Karpas-422 (cell line): ENCODE measurements at regions not wholly inside any gene's neighbourhood (a gene's known extent, or its start where the extent isn't known, plus 50 kb on each side); places are given as distances from the start of the nearest gene placed in this dataset.

Experiments
- DNase-seq: peaks from one replicate; pipeline ENCODE4 v3.0.0-alpha.2; 2015
- H2AFZ ChIP-seq: fragments of 200-600 bp; sonication (generic); 2 replicates; pipeline ENCODE4 v1.6.1; 2014; ENCODE audit warnings: antibody characterized with exemption, low read length, mixed read lengths
- H3K27ac ChIP-seq: fragments of 200-600 bp; sonication (generic); 2 replicates; pipeline ENCODE4 v1.5.1; 2014; ENCODE audit warnings: mild to moderate bottlenecking, low read length, moderate library complexity
- H3K27me3 ChIP-seq: fragments of 200-600 bp; sonication (generic); 2 replicates; pipeline ENCODE4 v1.6.1; 2014; ENCODE audit warnings: low read length, mixed read lengths
- H3K36me3 ChIP-seq: fragments of 200-600 bp; sonication (generic); 2 replicates; pipeline ENCODE4 v1.6.1; 2014; ENCODE audit warnings: low read length, mixed read lengths; ENCODE audit not compliant: insufficient read depth
- H3K4me1 ChIP-seq: fragments of 200-600 bp; sonication (generic); 2 replicates; pipeline ENCODE4 v1.6.1; 2014; ENCODE audit warnings: mild to moderate bottlenecking, low read length, mixed read lengths
- H3K4me2 ChIP-seq: fragments of 200-600 bp; sonication (generic); 2 replicates; pipeline ENCODE4 v1.6.1; 2014; ENCODE audit warnings: low read length, low read depth, mild to moderate bottlenecking; ENCODE audit not compliant: poor library complexity, severe bottlenecking
- H3K4me3 ChIP-seq: fragments of 200-600 bp; sonication (generic); 2 replicates; pipeline ENCODE4 v1.5.1; 2014; ENCODE audit warnings: mild to moderate bottlenecking, antibody characterized with exemption, low read length, mixed read lengths
- H3K79me2 ChIP-seq: fragments of 200-600 bp; sonication (generic); 2 replicates; pipeline ENCODE4 v1.6.1; 2014; ENCODE audit warnings: mild to moderate bottlenecking, low read length, mixed read lengths
- H3K9ac ChIP-seq: fragments of 200-600 bp; sonication (generic); 2 replicates; pipeline ENCODE4 v1.6.0; 2014; ENCODE audit warnings: low read length
- H3K9me2 ChIP-seq: fragments of 200-600 bp; sonication (generic), shearing (Covaris generic); replicated peaks from 2 replicates; pipeline ENCODE4 v1.6.0; 2014; ENCODE audit warnings: mild to moderate bottlenecking, low read length, moderate library complexity; ENCODE audit not compliant: insufficient read depth
- H3K9me3 ChIP-seq: fragments of 300-700, 200-600 bp; sonication (generic); 2 replicates; pipeline ENCODE4 v1.6.1; 2014; ENCODE audit warnings: low read length, mixed read lengths
- H4K20me1 ChIP-seq: fragments of 200-600 bp; sonication (generic); 2 replicates; pipeline ENCODE4 v1.6.1; 2014; ENCODE audit warnings: mild to moderate bottlenecking, antibody characterized with exemption, low read length, low read depth; ENCODE audit not compliant: insufficient read depth

- Histone ChIP-seq H3K4me2 (no peak overlapping the region), H3K4me3 (no peak overlapping the region)
Observed at GRCh38 chr10:61356354-61356753, 96.8 kb downstream of the TMEM26 start.

DNA sequence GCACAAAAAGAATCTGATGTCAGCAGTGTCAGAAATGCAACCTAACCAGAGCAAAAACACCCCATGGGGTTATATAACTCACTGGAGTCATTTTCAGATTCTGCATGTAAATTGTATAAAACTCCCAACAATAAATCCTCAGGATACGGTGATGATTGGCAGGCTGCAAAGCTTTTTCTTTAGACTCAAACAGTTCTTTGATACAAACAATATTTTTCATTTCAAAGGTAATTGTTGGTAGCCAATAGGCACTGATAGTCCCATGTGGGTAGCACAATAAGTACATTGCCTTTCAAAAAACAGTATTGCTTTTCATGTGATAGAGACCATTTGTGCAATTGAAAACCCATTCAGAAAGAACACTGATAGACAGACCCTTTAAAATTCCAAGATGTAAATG is 98.0 kb downstream of the TMEM26 start:
- no peak overlapping the region for H3K4me2 ChIP-seq
- H3K9ac ChIP-seq: no peak overlapping the region
- no peak overlapping the region for H3K4me3 ChIP-seq
- H3K79me2 ChIP-seq: no peaks in the 10 kb centered on the region
- no peaks in the 10 kb centered on the region for H3K9me2 ChIP-seq
- H3K36me3 ChIP-seq: no peaks in the 10 kb centered on the region
- H3K27ac ChIP-seq: no peak overlapping the region
- no peak for DNase-seq
- H4K20me1 ChIP-seq: no peaks in the 10 kb centered on the region
- H3K4me1 ChIP-seq: no peaks in the 10 kb centered on the region
- no peaks in the 10 kb centered on the region for H3K9me3 ChIP-seq
- no peaks in the 10 kb centered on the region for H3K27me3 ChIP-seq
- H2AFZ ChIP-seq: no peak overlapping the region

More at GRCh38 chr10:61356354-61356753, 96.8 kb downstream of the TMEM26 start:
- no peaks in the 10 kb centered on the region for H3K79me2 ChIP-seq
- no peak overlapping the region for H2AFZ ChIP-seq
- no peak overlapping the region for H3K9ac ChIP-seq
- no peaks in the 10 kb centered on the region for H4K20me1 ChIP-seq
- H3K27me3 ChIP-seq: no peaks in the 10 kb centered on the region
- no peaks in the 10 kb centered on the region for H3K4me1 ChIP-seq
- H3K27ac ChIP-seq: no peak overlapping the region
- H3K9me3 ChIP-seq: no peaks in the 10 kb centered on the region
- H3K36me3 ChIP-seq: no peaks in the 10 kb centered on the region
- DNase-seq: no peak
- H3K9me2 ChIP-seq: no peaks in the 10 kb centered on the region

DNA sequence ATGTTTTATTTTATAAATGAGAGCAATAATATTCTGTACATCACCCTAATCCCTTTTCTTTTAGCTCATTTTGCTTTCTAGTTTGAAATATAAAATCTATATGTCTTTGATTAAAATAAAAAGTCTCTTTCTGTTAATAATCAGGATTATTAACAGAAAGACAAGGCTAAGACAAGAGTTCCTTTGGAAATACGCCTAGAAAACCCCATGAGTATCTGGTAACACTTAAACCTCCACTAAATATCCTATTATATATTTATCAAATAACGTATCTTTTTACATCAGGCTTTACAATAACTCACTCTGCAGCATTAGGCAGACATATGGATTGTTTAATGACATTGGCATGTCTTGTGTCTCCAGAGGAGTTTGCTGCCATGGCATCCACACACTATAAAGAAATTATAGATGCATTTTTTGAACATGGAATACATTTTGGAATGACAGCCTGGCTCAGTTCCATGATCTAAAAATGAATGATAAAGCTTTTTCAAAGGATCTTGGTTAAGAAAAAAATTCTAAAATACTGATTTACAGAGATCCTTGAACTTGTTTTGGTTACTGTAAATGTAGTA is 98.7 kb downstream of the TMEM26 start:
- Histone ChIP-seq H4K20me1 (no peaks in the 10 kb centered on the region), H3K4me1 (no peaks in the 10 kb centered on the region), H3K27me3 (no peaks in the 10 kb centered on the region), H3K79me2 (no peaks in the 10 kb centered on the region), H3K9me2 (no peaks in the 10 kb centered on the region), H2AFZ (no peak overlapping the region), H3K4me3 (no peak overlapping the region), H3K4me2 (no peak overlapping the region), H3K9ac (no peak overlapping the region), H3K36me3 (no peaks in the 10 kb centered on the region), H3K9me3 (no peaks in the 10 kb centered on the region), H3K27ac (no peak overlapping the region)
- DNase-seq: no peak

- no peaks in the 10 kb centered on the region for H3K9me2 ChIP-seq
- no peak overlapping the region for H3K27ac ChIP-seq
- no peaks in the 10 kb centered on the region; the same call in 1 of the 2 replicates for H3K4me1 ChIP-seq
- H3K4me2 ChIP-seq: no peak overlapping the region
- no peak for DNase-seq
- H3K9ac ChIP-seq: no peak overlapping the region
- no peaks in the 10 kb centered on the region for H3K79me2 ChIP-seq
- no peaks in the 10 kb centered on the region for H4K20me1 ChIP-seq
- H3K36me3 ChIP-seq: no peaks in the 10 kb centered on the region
- H3K4me3 ChIP-seq: no peak overlapping the region
- no peaks in the 10 kb centered on the region for H3K9me3 ChIP-seq
- no peak overlapping the region for H2AFZ ChIP-seq
- H3K27me3 ChIP-seq: no peaks in the 10 kb centered on the region
Observed at GRCh38 chr10:61350794-61351193, 102.4 kb downstream of the TMEM26 start.

DNA sequence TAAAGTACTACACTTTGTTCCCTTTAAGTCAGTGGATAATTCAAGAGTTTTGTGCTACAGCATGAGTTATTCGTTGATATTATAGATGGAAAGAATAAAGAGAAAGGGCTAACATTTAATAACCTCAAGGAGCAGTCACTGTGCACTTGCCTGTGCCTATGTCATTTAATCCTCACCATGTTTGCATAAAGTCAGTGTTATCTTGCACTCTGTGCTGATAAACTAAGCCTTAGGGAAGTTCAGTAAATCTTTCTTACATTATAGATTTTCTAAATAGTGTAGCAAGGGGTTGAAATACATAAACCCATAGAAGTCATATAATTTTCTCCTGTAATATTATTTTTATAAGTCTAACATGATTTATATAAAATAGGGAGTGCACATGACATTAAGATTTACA is 103.1 kb downstream of the TMEM26 start:
- Histone ChIP-seq H3K27me3 (no peaks in the 10 kb centered on the region), H3K9me3 (no peaks in the 10 kb centered on the region), H3K9ac (no peak overlapping the region), H3K36me3 (no peaks in the 10 kb centered on the region), H3K79me2 (no peaks in the 10 kb centered on the region), H4K20me1 (no peaks in the 10 kb centered on the region), H3K4me3 (no peak overlapping the region), H3K9me2 (no peaks in the 10 kb centered on the region), H3K4me1 (peaks cover 6% of the 10 kb centered on the region), H2AFZ (no peak overlapping the region), H3K4me2 (no peak overlapping the region), H3K27ac (no peak overlapping the region)
- DNase-seq: no peak

- H3K27me3 ChIP-seq: no peaks in the 10 kb centered on the region
Observed at GRCh38 chr10:61346796-61347413, 106.3 kb downstream of the TMEM26 start.

GRCh38 chr10:61343796-61344195 is 109.4 kb downstream of the TMEM26 start:
- Histone ChIP-seq H4K20me1 (no peaks in the 10 kb centered on the region), H3K9me3 (no peaks in the 10 kb centered on the region)

More at GRCh38 chr10:61346796-61347413, 106.3 kb downstream of the TMEM26 start:
- Histone ChIP-seq H3K36me3 (no peaks in the 10 kb centered on the region), H3K27ac (no peak overlapping the region), H3K4me1 (peaks cover 6% of the 10 kb centered on the region), H3K4me2 (no peak overlapping the region), H2AFZ (no peak overlapping the region), H3K9me3 (no peaks in the 10 kb centered on the region), H3K9ac (no peak overlapping the region), H4K20me1 (no peaks in the 10 kb centered on the region), H3K9me2 (no peaks in the 10 kb centered on the region), H3K4me3 (no peak overlapping the region), H3K79me2 (no peaks in the 10 kb centered on the region)
- DNase-seq: no peak

DNA sequence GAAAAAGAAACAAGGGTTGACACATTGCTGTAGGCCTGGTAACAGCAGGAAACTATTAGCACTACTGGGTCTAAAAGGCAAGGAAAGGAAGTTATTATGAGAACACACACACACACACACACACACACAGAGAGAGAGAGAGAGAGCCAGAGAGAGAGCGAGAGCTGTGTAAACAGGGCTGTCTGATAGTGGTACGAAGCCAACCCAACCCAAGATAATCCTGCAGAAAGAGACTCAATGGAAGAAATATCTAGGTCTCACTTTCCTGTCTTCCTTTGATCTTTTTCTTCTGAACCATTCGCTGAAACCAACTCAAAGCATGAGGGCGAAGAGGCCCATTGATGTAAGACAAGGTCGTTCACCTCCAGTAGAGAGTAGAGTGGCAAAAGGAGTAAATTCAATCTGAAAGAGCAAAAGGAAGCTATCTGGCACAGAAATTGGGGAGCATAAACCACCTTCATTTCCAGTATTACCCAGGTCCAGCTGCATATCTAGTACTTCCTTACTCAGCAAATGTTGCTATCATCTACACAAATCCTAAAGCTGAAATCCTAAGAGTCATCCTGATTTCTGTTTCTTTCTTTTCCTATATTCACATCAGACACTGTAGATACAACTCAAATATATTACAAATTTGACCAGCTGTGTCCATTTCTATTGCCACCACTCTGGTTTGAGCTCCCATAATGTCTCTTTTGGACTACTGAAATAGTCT is 110.2 kb downstream of the TMEM26 start:
- H3K9me2 ChIP-seq: no peaks in the 10 kb centered on the region
- no peak overlapping the region for H3K4me3 ChIP-seq
- H3K9ac ChIP-seq: no peak overlapping the region
- no peak for DNase-seq
- no peak overlapping the region for H3K27ac ChIP-seq
- no peaks in the 10 kb centered on the region for H3K9me3 ChIP-seq
- H3K4me1 ChIP-seq: peaks cover 6% of the 10 kb centered on the region
- no peaks in the 10 kb centered on the region for H3K79me2 ChIP-seq
- no peak overlapping the region for H3K4me2 ChIP-seq
- H2AFZ ChIP-seq: no peak overlapping the region
- H4K20me1 ChIP-seq: no peaks in the 10 kb centered on the region
- no peaks in the 10 kb centered on the region for H3K36me3 ChIP-seq
- no peaks in the 10 kb centered on the region for H3K27me3 ChIP-seq

More at GRCh38 chr10:61343796-61344195, 109.4 kb downstream of the TMEM26 start:
- Histone ChIP-seq H3K36me3 (no peaks in the 10 kb centered on the region), H3K27ac (no peak overlapping the region), H3K27me3 (no peaks in the 10 kb centered on the region), H3K79me2 (no peaks in the 10 kb centered on the region), H2AFZ (no peak overlapping the region), H3K9me2 (no peaks in the 10 kb centered on the region), H3K4me3 (no peak overlapping the region), H3K4me1 (peaks cover 6% of the 10 kb centered on the region), H3K4me2 (no peak overlapping the region), H3K9ac (no peak overlapping the region)
- DNase-seq: no peak
